ENCODE measurements at regions not wholly inside any gene's neighbourhood (a gene's known extent, or its start where the extent isn't known, plus 50 kb on each side); places are given as distances from the start of the nearest gene placed in this dataset.

- TF ChIP-seq POLR2A (IDR thresholded peaks at IDR 0.05) = no peak
- TF ChIP-seq, protein P1, sequence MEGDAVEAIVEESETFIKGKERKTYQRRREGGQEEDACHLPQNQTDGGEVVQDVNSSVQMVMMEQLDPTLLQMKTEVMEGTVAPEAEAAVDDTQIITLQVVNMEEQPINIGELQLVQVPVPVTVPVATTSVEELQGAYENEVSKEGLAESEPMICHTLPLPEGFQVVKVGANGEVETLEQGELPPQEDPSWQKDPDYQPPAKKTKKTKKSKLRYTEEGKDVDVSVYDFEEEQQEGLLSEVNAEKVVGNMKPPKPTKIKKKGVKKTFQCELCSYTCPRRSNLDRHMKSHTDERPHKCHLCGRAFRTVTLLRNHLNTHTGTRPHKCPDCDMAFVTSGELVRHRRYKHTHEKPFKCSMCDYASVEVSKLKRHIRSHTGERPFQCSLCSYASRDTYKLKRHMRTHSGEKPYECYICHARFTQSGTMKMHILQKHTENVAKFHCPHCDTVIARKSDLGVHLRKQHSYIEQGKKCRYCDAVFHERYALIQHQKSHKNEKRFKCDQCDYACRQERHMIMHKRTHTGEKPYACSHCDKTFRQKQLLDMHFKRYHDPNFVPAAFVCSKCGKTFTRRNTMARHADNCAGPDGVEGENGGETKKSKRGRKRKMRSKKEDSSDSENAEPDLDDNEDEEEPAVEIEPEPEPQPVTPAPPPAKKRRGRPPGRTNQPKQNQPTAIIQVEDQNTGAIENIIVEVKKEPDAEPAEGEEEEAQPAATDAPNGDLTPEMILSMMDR (IDR thresholded peaks at IDR 0.05) = no peak
Measured at GRCh38 chr20:22431419-22431818, 153.0 kb downstream of the FOXA2 start.
